ENCODE measurements at regions not wholly inside any gene's neighbourhood (a gene's known extent, or its start where the extent isn't known, plus 50 kb on each side); places are given as distances from the start of the nearest gene placed in this dataset.
A peak's percentile ranks its signal among the peaks of the same experiment; 100 is the strongest.

DNA sequence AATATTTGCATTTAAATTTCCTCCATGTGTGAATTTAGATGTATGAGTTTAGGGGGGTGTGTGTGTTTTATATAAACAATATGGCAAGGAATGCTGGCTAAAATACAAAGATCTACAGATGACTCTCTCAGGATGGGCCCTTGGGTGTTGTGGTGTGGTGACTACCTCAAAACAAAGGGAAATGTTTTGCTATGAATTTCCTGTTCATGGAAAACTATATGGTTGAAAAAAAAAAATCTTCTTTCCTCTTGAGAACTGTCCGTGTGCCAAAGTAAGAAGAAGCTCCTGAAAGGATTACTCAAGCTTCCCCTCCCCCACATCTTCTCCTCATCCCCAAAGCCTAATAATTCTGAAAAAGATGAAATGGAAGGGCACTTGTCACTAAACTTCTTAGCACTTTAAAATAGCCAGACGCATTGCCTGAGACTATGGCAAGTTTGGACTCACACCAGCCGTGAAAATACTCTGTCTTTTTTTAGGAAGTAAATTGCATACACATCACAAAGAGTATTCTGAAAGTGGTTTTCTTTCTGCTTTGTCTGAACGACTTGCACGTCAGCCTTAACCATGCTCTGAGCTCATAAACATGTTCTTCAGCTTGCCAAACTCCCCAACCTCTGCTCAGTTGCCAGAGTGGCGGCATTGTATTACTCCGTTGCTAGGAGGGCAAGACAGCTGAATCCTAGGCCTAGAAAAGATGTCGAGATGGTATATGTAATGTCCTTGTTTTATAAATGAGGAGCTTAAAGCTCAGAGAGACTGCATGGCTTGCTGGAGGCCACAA lies 250.4 kb upstream of the JADE1 start:
- H3K4me2 ChIP-seq (ENCODE audit: low read length), result no peak overlapping the region
- H3K27ac ChIP-seq (ENCODE audit: low read depth, low read length, poor library complexity, severe bottlenecking), result no peak overlapping the region
- H2AFZ ChIP-seq (ENCODE audit: low read length), result no peak overlapping the region
- DNase-seq (ENCODE audit: low spot score), result no peak
- ChIA-PET CTCF (ENCODE audit: unreplicated experiment) (no interaction called here), POLR2A (interaction anchor here (0.6 kb wide), 1 partner anchor 216 kb away, joined by 3 read pairs; no protein-coding TSS in a partner anchor)
- BruUV-seq (replicated peaks), result no TSS peak
- H4K20me1 ChIP-seq (ENCODE audit: insufficient read depth, low read length), result no peaks in the 10 kb centered on the region
- H3K36me3 ChIP-seq (ENCODE audit: insufficient read depth, low read length), result no peaks in the 10 kb centered on the region
- no peaks in the 10 kb centered on the region for H3K9me2 ChIP-seq (ENCODE audit: insufficient read depth, low read length)
- intact Hi-C loops (cut with micrococcal nuclease; ENCODE audit: unreplicated experiment), result no loop called here
- H3K4me1 ChIP-seq (ENCODE audit: insufficient read depth, low read length, poor library complexity, severe bottlenecking), result no peaks in the 10 kb centered on the region
- H3K79me2 ChIP-seq (ENCODE audit: insufficient read depth, low read depth, low read length), result no peaks in the 10 kb centered on the region
- TF ChIP-seq EZH2phosphoT487 (IDR thresholded peaks at IDR 0.05; ENCODE audit: borderline replicate concordance, low read depth, low read length), result no peak
- no peaks in the 10 kb centered on the region for H3K9me3 ChIP-seq (ENCODE audit: low read length)
- H3K4me3 ChIP-seq (ENCODE audit: low read depth, low read length, poor library complexity, severe bottlenecking), result no peak overlapping the region

DNA sequence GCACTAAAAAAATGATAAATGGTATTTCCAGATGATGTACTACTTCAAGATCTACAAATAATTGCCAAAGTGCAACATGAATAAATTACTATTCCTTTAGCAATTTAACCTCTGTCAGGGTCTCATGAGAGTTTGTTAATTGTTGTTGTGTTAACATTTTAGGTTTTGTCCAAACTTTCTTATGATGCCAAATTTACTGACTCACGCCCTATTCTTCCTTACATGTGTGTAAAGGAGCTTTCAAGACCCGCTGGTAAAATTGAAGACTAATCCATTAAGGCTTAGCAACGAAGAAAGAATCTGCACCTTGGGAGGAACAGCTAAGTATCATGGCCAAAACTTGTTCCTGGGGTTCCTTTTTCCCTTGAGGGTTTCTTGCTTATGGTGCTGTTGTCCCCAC lies 252.7 kb upstream of the JADE1 start:
- no TSS peak for BruUV-seq (replicated peaks)
- TF ChIP-seq, protein P1, sequence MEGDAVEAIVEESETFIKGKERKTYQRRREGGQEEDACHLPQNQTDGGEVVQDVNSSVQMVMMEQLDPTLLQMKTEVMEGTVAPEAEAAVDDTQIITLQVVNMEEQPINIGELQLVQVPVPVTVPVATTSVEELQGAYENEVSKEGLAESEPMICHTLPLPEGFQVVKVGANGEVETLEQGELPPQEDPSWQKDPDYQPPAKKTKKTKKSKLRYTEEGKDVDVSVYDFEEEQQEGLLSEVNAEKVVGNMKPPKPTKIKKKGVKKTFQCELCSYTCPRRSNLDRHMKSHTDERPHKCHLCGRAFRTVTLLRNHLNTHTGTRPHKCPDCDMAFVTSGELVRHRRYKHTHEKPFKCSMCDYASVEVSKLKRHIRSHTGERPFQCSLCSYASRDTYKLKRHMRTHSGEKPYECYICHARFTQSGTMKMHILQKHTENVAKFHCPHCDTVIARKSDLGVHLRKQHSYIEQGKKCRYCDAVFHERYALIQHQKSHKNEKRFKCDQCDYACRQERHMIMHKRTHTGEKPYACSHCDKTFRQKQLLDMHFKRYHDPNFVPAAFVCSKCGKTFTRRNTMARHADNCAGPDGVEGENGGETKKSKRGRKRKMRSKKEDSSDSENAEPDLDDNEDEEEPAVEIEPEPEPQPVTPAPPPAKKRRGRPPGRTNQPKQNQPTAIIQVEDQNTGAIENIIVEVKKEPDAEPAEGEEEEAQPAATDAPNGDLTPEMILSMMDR (conservative IDR thresholded peaks at IDR 0.05; ENCODE audit: low read length), result no peak
- TF ChIP-seq EZH2phosphoT487 (IDR thresholded peaks at IDR 0.05; ENCODE audit: borderline replicate concordance, low read depth, low read length), result no peak
- H3K36me3 ChIP-seq (ENCODE audit: insufficient read depth, low read length), result no peaks in the 10 kb centered on the region
- 0 out of 2 replicates have a peak overlapping the region, but pooled peaks have one; percentile 1 for H2AFZ ChIP-seq (ENCODE audit: low read length)
- no peaks in the 10 kb centered on the region for H3K4me1 ChIP-seq (ENCODE audit: insufficient read depth, low read length, poor library complexity, severe bottlenecking)
- no peak overlapping the region for H3K27ac ChIP-seq (ENCODE audit: low read depth, low read length, poor library complexity, severe bottlenecking)
- no peaks in the 10 kb centered on the region for H3K9me3 ChIP-seq (ENCODE audit: low read length)
- H3K4me3 ChIP-seq (ENCODE audit: low read depth, low read length, poor library complexity, severe bottlenecking), result no peak overlapping the region
- no peaks in the 10 kb centered on the region for H4K20me1 ChIP-seq (ENCODE audit: insufficient read depth, low read length)
- ChIA-PET CTCF (ENCODE audit: unreplicated experiment) (no interaction called here), POLR2A (interaction anchor here (0.7 to 1.2 kb wide), 3 partner anchors 10 to 48 kb away, joined by 3 to 4 read pairs (median 3); no protein-coding TSS in a partner anchor)
- intact Hi-C loops (cut with micrococcal nuclease; ENCODE audit: unreplicated experiment), result no loop called here
- H3K4me2 ChIP-seq (ENCODE audit: low read length), result no peak overlapping the region
- no peaks in the 10 kb centered on the region for H3K79me2 ChIP-seq (ENCODE audit: insufficient read depth, low read depth, low read length)
- H3K9me2 ChIP-seq (ENCODE audit: insufficient read depth, low read length), result no peaks in the 10 kb centered on the region
- DNase-seq (ENCODE audit: low spot score), result no peak

DNA sequence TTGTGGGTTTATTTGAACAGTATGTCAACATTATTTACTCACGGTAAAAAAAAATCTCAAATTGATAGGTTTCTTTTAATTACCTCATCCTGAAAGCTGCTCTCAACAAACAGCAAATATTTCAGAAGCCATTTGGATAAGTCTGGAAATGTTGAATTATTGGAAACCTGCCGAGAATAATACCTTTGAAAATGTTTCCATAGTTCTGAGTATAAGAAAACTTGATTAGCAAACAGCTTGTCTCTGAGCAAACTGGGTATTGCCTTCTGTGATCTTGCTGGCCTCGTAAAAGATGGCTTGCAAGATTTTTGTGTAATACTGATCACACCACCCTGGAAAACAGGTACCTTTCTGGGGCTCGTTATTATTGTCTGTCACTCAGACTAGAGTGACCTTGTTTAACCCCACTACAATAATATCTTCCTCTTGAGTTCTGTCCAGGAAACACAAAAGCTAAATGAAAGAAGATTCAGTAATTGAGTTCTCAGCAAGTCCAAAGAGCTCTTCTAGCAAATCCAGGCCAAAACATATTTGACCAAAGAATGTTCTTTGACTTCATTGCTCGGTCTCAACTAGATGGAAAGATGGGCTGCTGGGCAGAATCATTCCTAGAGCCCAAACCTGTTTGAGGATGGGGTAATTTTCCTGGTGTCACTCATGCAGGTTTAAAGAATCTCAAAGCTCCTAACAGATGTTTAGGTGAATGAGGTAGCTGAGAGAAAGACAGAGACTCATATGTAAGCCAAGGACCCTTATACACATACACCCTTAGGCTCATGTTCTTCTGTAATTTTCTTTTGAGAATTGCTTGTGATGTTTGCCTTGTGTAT lies 255.6 kb upstream of the JADE1 start:
- intact Hi-C loops (cut with micrococcal nuclease; ENCODE audit: unreplicated experiment), result no loop called here
- ChIA-PET POLR2A (interaction anchor here (1.6 kb wide), 1 partner anchor 12 kb away, joined by 4 read pairs; no protein-coding TSS in a partner anchor), CTCF (ENCODE audit: unreplicated experiment) (no interaction called here)
- no peaks in the 10 kb centered on the region for H3K9me2 ChIP-seq (ENCODE audit: insufficient read depth, low read length)
- H3K4me3 ChIP-seq (ENCODE audit: low read depth, low read length, poor library complexity, severe bottlenecking), result no peak overlapping the region
- no peak overlapping the region for H3K4me2 ChIP-seq (ENCODE audit: low read length)
- no peaks in the 10 kb centered on the region for H3K9me3 ChIP-seq (ENCODE audit: low read length)
- H3K27ac ChIP-seq (ENCODE audit: low read depth, low read length, poor library complexity, severe bottlenecking), result no peak overlapping the region
- no peak for DNase-seq (ENCODE audit: low spot score)
- TF ChIP-seq, protein P1 (conservative IDR thresholded peaks at IDR 0.05; ENCODE audit: low read length), result no peak
- TF ChIP-seq EZH2phosphoT487 (IDR thresholded peaks at IDR 0.05; ENCODE audit: borderline replicate concordance, low read depth, low read length), result no peak
- no peaks in the 10 kb centered on the region for H3K4me1 ChIP-seq (ENCODE audit: insufficient read depth, low read length, poor library complexity, severe bottlenecking)
- no peaks in the 10 kb centered on the region for H4K20me1 ChIP-seq (ENCODE audit: insufficient read depth, low read length)
- H2AFZ ChIP-seq (ENCODE audit: low read length), result no peak overlapping the region
- no peaks in the 10 kb centered on the region for H3K79me2 ChIP-seq (ENCODE audit: insufficient read depth, low read depth, low read length)
- no peaks in the 10 kb centered on the region for H3K36me3 ChIP-seq (ENCODE audit: insufficient read depth, low read length)
- BruUV-seq (replicated peaks), result no TSS peak
